Upper lobe of left lung (tissue), 4 donors: ENCODE measurements at regions not wholly inside any gene's neighbourhood (a gene's known extent, or its start where the extent isn't known, plus 50 kb on each side); places are given as distances from the start of the nearest gene placed in this dataset.

Experiments used
- CTCF ChIP-seq, 6 experiments: fragments of 450-650 bp in 4 of 6; fragments of 200-600 bp in 2 of 6; sonication (generic) in 2 of 6; IDR thresholded peaks; one replicate each; pipeline ENCODE4 v1.5.1; 2016 to 2019; ENCODE audit warnings: antibody characterized with exemption in 6 of 6
- POLR2A ChIP-seq, 4 donors: fragments of 450-650 bp; IDR thresholded peaks; one replicate each; pipeline ENCODE4 v1.5.1; 2016 to 2017; ENCODE audit warnings: antibody characterized with exemption in 4 of 4, mild to moderate bottlenecking in 2 of 4
- POLR2AphosphoS5 ChIP-seq, 2 donors: sonication (generic); formaldehyde crosslinking; IDR thresholded peaks; one replicate each; pipeline ENCODE4 v1.5.1; 2017; ENCODE audit warnings: antibody characterized with exemption in 2 of 2

- TF ChIP-seq CTCF (IDR thresholded peaks at IDR 0.05): no peak
- TF ChIP-seq POLR2AphosphoS5 (IDR thresholded peaks at IDR 0.05): no peak
- TF ChIP-seq POLR2A (IDR thresholded peaks at IDR 0.05): no peak
Measured at GRCh38 chr2:34239511-34239910, 640.4 kb upstream of the FAM98A start.
